Neural progenitor cell (in vitro differentiated cells): ENCODE measurements at regions not wholly inside any gene's neighbourhood (a gene's known extent, or its start where the extent isn't known, plus 50 kb on each side); places are given as distances from the start of the nearest gene placed in this dataset.

ENCODE experiments used
- DNase-seq: peaks from one replicate; pipeline ENCODE4 v3.0.0-alpha.2; 2016; ENCODE audit warnings: low spot score
- H2AFZ ChIP-seq: fragments of 200-600 bp; sonication (generic); replicated peaks from 2 replicates; pipeline ENCODE4 v1.6.1; 2016; ENCODE audit warnings: antibody characterized with exemption
- H3F3A ChIP-seq: fragments of 200-600 bp; sonication (generic); 2 replicates; pipeline ENCODE4 v1.6.1; 2016; ENCODE audit warnings: antibody characterized with exemption, low read depth
- H3K27ac ChIP-seq: fragments of 200-600 bp; sonication (generic); 2 replicates; pipeline ENCODE4 v1.5.1; 2016; ENCODE audit warnings: mild to moderate bottlenecking
- H3K27me3 ChIP-seq: fragments of 200-600 bp; sonication (generic); 2 replicates; pipeline ENCODE4 v1.6.1; 2016; ENCODE audit warnings: mild to moderate bottlenecking, moderate library complexity
- H3K36me3 ChIP-seq: fragments of 200-600 bp; sonication (generic); 2 replicates; pipeline ENCODE4 v1.5.1; 2016
- H3K4me1 ChIP-seq: fragments of 200-600 bp; sonication (generic); 2 replicates; pipeline ENCODE4 v1.6.1; 2016; ENCODE audit warnings: mixed run types
- H3K4me2 ChIP-seq: fragments of 200-600 bp; sonication (generic); 2 replicates; pipeline ENCODE4 v1.6.1; 2016
- H3K4me3 ChIP-seq: fragments of 200-600 bp; sonication (generic); 2 replicates; pipeline ENCODE4 v1.5.1; 2016
- H3K79me2 ChIP-seq: fragments of 200-600 bp; sonication (generic); 2 replicates; pipeline ENCODE4 v1.6.1; 2016; ENCODE audit warnings: low read depth
- H3K9ac ChIP-seq: fragments of 200-600 bp; sonication (generic); 2 replicates; pipeline ENCODE4 v1.6.1; 2016
- H3K9me3 ChIP-seq: fragments of 200-600 bp; sonication (generic); 2 replicates; pipeline ENCODE4 v1.5.1; 2016; ENCODE audit warnings: low read depth
- H4K20me1 ChIP-seq: fragments of 200-600 bp; sonication (generic); 2 replicates; pipeline ENCODE4 v1.6.1; 2016; ENCODE audit warnings: low read depth
- H3K27ac Mint-ChIP-seq: 3 replicates; pipeline ENCODE4 v1.8.0; 2021; ENCODE audit warnings: mixed read lengths
- H3K27me3 Mint-ChIP-seq: 2 replicates; pipeline ENCODE4 v1.8.0; 2022; ENCODE audit warnings: low read depth, mild to moderate bottlenecking, inconsistent platforms, moderate library complexity, mixed read lengths; ENCODE audit not compliant: insufficient read depth
- H3K36me3 Mint-ChIP-seq: 3 replicates; pipeline ENCODE4 v1.8.0; 2021; ENCODE audit warnings: mixed read lengths
- H3K4me1 Mint-ChIP-seq: 3 replicates; pipeline ENCODE4 v1.8.0; 2021; ENCODE audit warnings: mixed read lengths
- H3K4me3 Mint-ChIP-seq: 3 replicates; pipeline ENCODE4 v1.8.0; 2021; ENCODE audit warnings: mild to moderate bottlenecking, moderate library complexity, mixed read lengths
- H3K9me3 Mint-ChIP-seq: 3 replicates; pipeline ENCODE4 v1.8.0; 2020; ENCODE audit warnings: mixed read lengths
- EZH2 ChIP-seq: fragments of 200-600 bp; sonication (generic); IDR thresholded peaks from 2 replicates; pipeline ENCODE4 v1.6.1; 2017; ENCODE audit warnings: antibody characterized with exemption, mild to moderate bottlenecking, moderate library complexity
- EZH2phosphoT487 ChIP-seq: fragments of 200-600 bp; sonication (generic); IDR thresholded peaks from 2 replicates; pipeline ENCODE4 v1.6.1; 2017; ENCODE audit warnings: antibody characterized with exemption
- TF ChIP-seq, protein P1 (sequence below): fragments of 200-600 bp; sonication (generic); IDR thresholded peaks from 2 replicates; pipeline ENCODE4 v1.5.1; 2017; ENCODE audit warnings: antibody characterized with exemption, mild to moderate bottlenecking

DNA sequence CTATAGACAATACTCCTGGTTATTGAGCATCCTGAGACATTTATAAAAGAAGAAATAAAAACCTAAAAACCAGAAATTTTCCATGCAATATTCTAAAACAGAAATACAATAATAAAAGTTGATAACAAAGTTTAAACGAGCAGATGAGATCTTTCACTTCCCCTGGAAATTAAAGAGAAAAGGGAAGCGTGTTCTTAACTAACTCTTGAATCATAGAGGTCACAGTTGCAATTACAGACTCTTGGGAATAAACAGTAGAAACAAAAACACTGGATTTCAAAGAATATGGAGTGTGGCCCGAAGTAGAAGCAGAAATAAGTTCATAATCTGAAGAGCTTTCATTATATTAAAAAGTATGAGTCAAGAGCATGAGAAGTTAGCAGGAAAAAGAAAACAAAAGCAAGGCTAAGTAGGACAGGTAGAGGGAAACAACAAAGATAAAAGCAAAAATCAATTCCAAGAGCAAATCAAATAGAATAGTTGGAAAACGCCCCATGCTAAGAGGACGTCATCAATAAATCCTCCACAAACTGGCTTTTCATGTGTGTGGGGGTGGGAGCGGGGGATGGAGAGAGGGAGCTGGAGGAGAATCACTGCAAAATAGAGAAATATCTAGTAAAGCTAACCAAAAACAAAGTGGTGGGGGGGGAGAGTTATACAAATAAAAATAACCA, 55.2 kb upstream of the C10orf71 start:
- no peak overlapping the region for H3K9ac ChIP-seq
- H3F3A ChIP-seq, result peaks cover 4% of the 10 kb centered on the region
- TF ChIP-seq EZH2 (no peak), EZH2phosphoT487 (no peak)
- TF ChIP-seq, protein P1, sequence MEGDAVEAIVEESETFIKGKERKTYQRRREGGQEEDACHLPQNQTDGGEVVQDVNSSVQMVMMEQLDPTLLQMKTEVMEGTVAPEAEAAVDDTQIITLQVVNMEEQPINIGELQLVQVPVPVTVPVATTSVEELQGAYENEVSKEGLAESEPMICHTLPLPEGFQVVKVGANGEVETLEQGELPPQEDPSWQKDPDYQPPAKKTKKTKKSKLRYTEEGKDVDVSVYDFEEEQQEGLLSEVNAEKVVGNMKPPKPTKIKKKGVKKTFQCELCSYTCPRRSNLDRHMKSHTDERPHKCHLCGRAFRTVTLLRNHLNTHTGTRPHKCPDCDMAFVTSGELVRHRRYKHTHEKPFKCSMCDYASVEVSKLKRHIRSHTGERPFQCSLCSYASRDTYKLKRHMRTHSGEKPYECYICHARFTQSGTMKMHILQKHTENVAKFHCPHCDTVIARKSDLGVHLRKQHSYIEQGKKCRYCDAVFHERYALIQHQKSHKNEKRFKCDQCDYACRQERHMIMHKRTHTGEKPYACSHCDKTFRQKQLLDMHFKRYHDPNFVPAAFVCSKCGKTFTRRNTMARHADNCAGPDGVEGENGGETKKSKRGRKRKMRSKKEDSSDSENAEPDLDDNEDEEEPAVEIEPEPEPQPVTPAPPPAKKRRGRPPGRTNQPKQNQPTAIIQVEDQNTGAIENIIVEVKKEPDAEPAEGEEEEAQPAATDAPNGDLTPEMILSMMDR, result no peak
- no peak overlapping the region for H2AFZ ChIP-seq
- H3K27me3 Mint-ChIP-seq, result peaks cover 2% of the 10 kb centered on the region
- H3K27ac ChIP-seq, result no peak overlapping the region
- DNase-seq, result no peak
- no peak overlapping the region for H3K4me3 Mint-ChIP-seq
- no peaks in the 10 kb centered on the region for H3K36me3 ChIP-seq
- H3K9me3 ChIP-seq, result no peaks in the 10 kb centered on the region
- H3K27me3 ChIP-seq, result peaks cover 48% of the 10 kb centered on the region
- no peaks in the 10 kb centered on the region for H3K36me3 Mint-ChIP-seq
- no peaks in the 10 kb centered on the region for H4K20me1 ChIP-seq
- H3K9me3 Mint-ChIP-seq, result no peaks in the 10 kb centered on the region
- H3K27ac Mint-ChIP-seq, result no peak overlapping the region
- H3K4me3 ChIP-seq, result no peak overlapping the region
- no peak overlapping the region for H3K4me2 ChIP-seq
- no peaks in the 10 kb centered on the region for H3K79me2 ChIP-seq
- peaks cover 7% of the 10 kb centered on the region for H3K4me1 ChIP-seq
- H3K4me1 Mint-ChIP-seq, result peaks cover 4% of the 10 kb centered on the region

DNA sequence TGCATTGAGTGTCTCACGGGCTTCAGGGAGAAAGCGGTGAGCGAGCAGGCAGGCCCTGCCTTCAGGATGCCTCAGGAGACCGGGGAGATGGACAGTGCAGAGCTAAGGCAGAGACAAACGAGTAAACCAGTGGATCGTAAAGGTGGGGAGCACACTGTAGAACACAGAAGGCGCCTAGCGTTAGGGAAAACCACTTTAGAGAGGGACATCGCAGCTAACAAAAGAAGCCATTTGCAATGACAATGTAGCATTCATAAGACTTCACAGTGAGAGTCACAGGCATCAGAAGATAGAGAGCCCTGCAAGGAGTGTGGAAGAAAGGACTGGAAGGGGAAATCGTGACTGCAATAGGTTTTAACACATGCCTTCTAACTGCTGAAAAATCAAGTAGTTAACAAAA, 54.9 kb upstream of the TMEM273 start:
- Histone ChIP-seq H2AFZ (no peak overlapping the region), H3K4me2 (no peak overlapping the region), H3K9me3 (no peaks in the 10 kb centered on the region), H4K20me1 (no peaks in the 10 kb centered on the region), H3K27me3 (peaks cover 48% of the 10 kb centered on the region), H3K9ac (no peak overlapping the region), H3K36me3 (no peaks in the 10 kb centered on the region), H3K79me2 (no peaks in the 10 kb centered on the region), H3K4me1 (peaks cover 7% of the 10 kb centered on the region), H3F3A (peaks cover 4% of the 10 kb centered on the region), H3K27ac (no peak overlapping the region), H3K4me3 (no peak overlapping the region)
- H3K4me1 Mint-ChIP-seq, result peaks cover 4% of the 10 kb centered on the region
- H3K27ac Mint-ChIP-seq, result no peak overlapping the region
- H3K4me3 Mint-ChIP-seq, result no peak overlapping the region
- peaks cover 2% of the 10 kb centered on the region for H3K27me3 Mint-ChIP-seq
- TF ChIP-seq EZH2phosphoT487 (no peak), EZH2 (no peak)
- TF ChIP-seq, protein P1, result no peak
- H3K9me3 Mint-ChIP-seq, result no peaks in the 10 kb centered on the region
- peak; percentile 20 for DNase-seq
- no peaks in the 10 kb centered on the region for H3K36me3 Mint-ChIP-seq

- Histone ChIP-seq H4K20me1 (no peaks in the 10 kb centered on the region), H2AFZ (no peak overlapping the region), H3K4me2 (no peak overlapping the region), H3K9me3 (no peaks in the 10 kb centered on the region), H3K79me2 (no peaks in the 10 kb centered on the region), H3K27ac (no peak overlapping the region), H3K36me3 (no peaks in the 10 kb centered on the region), H3K27me3 (peaks cover 48% of the 10 kb centered on the region), H3K4me3 (no peak overlapping the region), H3K4me1 (peaks cover 7% of the 10 kb centered on the region), H3F3A (peaks cover 4% of the 10 kb centered on the region), H3K9ac (no peak overlapping the region)
- H3K9me3 Mint-ChIP-seq, result no peaks in the 10 kb centered on the region
- no peak for DNase-seq
- no peak overlapping the region for H3K27ac Mint-ChIP-seq
- H3K27me3 Mint-ChIP-seq, result no peaks in the 10 kb centered on the region
- peaks cover 4% of the 10 kb centered on the region for H3K4me1 Mint-ChIP-seq
- TF ChIP-seq, protein P1, result no peak
- TF ChIP-seq EZH2 (no peak), EZH2phosphoT487 (no peak)
- no peaks in the 10 kb centered on the region for H3K36me3 Mint-ChIP-seq
- H3K4me3 Mint-ChIP-seq, result no peak overlapping the region
These were observed 54.4 kb upstream of the TMEM273 start for GRCh38 chr10:49242604-49243003.
